Lung (tissue), 11 donors: ENCODE measurements at regions not wholly inside any gene's neighbourhood (a gene's known extent, or its start where the extent isn't known, plus 50 kb on each side); places are given as distances from the start of the nearest gene placed in this dataset.

ENCODE experiments used
- ATAC-seq: fragments of 200-7000 bp; cut with Tn5 transposase; one replicate; pipeline ENCODE4 v1.9.1; 2020; ENCODE audit warnings: moderate number of reproducible peaks; ENCODE audit not compliant: insufficient read depth, low FRiP score
- DNase-seq, 3 donors: peaks; one replicate each; pipeline ENCODE4 v3.0.0-alpha.2; 2013 to 2017
- H3K27ac ChIP-seq, 2 donors: one replicate each; pipeline ENCODE4 v1.5.1; 2013; ENCODE audit warnings: mild to moderate bottlenecking in 2 of 2, moderate library complexity in 2 of 2, control low read depth in 1 of 2, inconsistent platforms in 1 of 2, low read depth in 1 of 2, low read length in 1 of 2
- H3K27me3 ChIP-seq, 3 donors: one replicate each; pipeline ENCODE4 v1.5.1; 2013; ENCODE audit warnings: low read length in 2 of 3; ENCODE audit not compliant: control insufficient read depth in 3 of 3, insufficient read depth in 3 of 3
- H3K36me3 ChIP-seq, 4 donors: one replicate each; pipeline ENCODE4 v1.5.1; 2013; ENCODE audit warnings: low read length in 4 of 4, mild to moderate bottlenecking in 1 of 4, moderate library complexity in 1 of 4; ENCODE audit not compliant: control insufficient read depth in 4 of 4, insufficient read depth in 4 of 4
- H3K4me1 ChIP-seq, 5 donors: one replicate each; pipeline ENCODE4 v1.5.1; 2013; ENCODE audit warnings: low read length in 5 of 5, mild to moderate bottlenecking in 2 of 5, moderate library complexity in 1 of 5; ENCODE audit not compliant: control insufficient read depth in 5 of 5, insufficient read depth in 5 of 5
- H3K4me3 ChIP-seq: one replicate; pipeline ENCODE4 v1.5.1; 2013; ENCODE audit warnings: mild to moderate bottlenecking, control low read depth, moderate library complexity
- H3K9ac ChIP-seq, 2 donors: one replicate each; pipeline ENCODE4 v1.5.1; 2013; ENCODE audit warnings: low read length in 2 of 2, control low read depth in 1 of 2; ENCODE audit not compliant: insufficient read depth in 1 of 2
- H3K9me3 ChIP-seq, 4 donors: one replicate each; pipeline ENCODE4 v1.5.1; 2013; ENCODE audit warnings: low read length in 3 of 4, mild to moderate bottlenecking in 1 of 4, moderate library complexity in 1 of 4; ENCODE audit not compliant: control insufficient read depth in 4 of 4, insufficient read depth in 3 of 4
- WGBS, 2 donors: extraction: QIAGEN DNeasy Blood & Tissue Kit; methylation state at CpG; one replicate each; pipeline ENCODE4 v1.1.7; 2013; 5-methylcytosine and 5-hydroxymethylcytosine counted together
- TF ChIP-seq, protein P1 (sequence below): IDR thresholded peaks from 2 replicates; pipeline ENCODE4 v1.5.1; 2012; ENCODE audit warnings: mild to moderate bottlenecking; ENCODE audit errors: control extremely low read depth, extremely low read depth
- donor health status: control.
- donor health status: control.
- donor health status: Bipolar disorder and iron deficiency.
- donor health status: healthy.
- donor health status: DM: yes; HTN: yes; CAD: no.

DNA sequence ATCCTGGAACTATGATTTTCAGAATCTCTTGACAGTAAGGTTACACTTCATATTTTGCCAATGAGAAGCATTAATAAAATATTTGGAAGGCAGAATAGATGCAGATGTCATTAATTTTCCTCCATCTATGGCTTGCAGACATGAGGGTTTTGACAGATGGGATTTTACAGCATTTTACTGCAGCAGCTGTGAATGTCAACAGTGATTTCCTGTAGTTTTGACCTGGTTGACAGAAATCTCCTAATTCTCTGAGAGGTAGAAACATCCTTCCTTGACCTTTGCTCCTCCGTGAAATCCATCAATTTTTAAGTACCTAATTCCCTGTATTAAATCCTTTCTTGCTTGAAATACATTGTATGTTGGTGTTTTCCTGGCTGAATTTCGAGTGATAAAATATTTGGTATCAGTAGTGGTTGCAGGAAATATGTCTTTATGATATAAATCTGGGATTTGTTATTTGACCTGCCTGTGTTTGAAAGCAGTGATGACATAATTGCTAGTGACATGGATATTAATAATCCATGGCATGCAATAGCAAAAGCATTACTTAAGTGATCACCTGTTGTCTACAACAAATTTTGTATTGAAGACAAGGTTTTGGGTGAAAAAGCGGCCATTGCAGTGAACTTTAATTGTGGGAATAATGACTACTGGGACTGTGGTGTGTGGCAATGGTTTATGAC, 73.9 kb downstream of the HLX start:
- H3K27ac ChIP-seq, result no peak overlapping the region
- H3K4me1 ChIP-seq, result no peaks in the 10 kb centered on the region
- H3K27me3 ChIP-seq, result no peaks in the 10 kb centered on the region
- no peak for DNase-seq
- ATAC-seq, result no peak
- H3K4me3 ChIP-seq, result no peak overlapping the region
- WGBS, 2 donors, result 34 to 40% methylated on average over 3 of the region's 3 CpGs
- no peaks in the 10 kb centered on the region for H3K36me3 ChIP-seq
- peaks cover 0 to 5% (median under 1%) of the 10 kb centered on the region in 4 donors for H3K9me3 ChIP-seq
- H3K9ac ChIP-seq, result no peak overlapping the region
- TF ChIP-seq, protein P1, sequence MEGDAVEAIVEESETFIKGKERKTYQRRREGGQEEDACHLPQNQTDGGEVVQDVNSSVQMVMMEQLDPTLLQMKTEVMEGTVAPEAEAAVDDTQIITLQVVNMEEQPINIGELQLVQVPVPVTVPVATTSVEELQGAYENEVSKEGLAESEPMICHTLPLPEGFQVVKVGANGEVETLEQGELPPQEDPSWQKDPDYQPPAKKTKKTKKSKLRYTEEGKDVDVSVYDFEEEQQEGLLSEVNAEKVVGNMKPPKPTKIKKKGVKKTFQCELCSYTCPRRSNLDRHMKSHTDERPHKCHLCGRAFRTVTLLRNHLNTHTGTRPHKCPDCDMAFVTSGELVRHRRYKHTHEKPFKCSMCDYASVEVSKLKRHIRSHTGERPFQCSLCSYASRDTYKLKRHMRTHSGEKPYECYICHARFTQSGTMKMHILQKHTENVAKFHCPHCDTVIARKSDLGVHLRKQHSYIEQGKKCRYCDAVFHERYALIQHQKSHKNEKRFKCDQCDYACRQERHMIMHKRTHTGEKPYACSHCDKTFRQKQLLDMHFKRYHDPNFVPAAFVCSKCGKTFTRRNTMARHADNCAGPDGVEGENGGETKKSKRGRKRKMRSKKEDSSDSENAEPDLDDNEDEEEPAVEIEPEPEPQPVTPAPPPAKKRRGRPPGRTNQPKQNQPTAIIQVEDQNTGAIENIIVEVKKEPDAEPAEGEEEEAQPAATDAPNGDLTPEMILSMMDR, result no peak

DNA sequence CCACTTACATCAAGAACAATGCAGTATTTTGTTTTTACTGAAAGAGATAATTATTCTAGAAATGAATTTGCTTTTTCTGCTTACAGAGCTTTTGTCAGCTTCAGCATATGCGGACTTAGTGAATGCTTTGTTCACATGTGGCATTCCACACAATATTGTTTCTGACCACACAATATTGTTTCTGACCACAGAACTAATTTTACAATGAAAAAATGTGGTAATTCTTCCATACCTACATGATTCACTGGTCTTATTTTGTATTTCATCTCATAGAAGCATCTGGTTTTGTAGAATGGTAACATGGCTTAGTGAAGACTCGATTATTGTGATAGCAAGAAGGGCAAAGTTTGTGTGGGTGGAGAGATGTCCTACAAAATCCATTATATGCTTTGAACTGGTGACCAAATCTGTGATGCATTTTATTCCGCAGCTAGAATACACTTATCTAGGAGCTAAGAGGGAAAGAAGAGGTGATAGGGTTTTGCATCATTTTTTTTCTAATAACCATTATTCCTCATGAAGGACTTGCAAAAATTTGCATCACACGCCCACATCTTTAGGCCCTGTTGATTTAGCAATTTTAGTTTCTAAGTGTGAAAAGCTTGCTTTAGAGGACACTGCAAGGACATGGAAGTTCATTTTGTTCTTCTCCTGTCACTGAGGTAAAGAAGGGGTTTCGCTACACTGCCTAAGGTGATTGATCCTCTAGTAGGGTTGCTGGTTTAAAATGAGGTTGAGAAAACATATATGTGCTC, 75.3 kb downstream of the HLX start:
- no peaks in the 10 kb centered on the region for H3K36me3 ChIP-seq
- no peak overlapping the region for H3K9ac ChIP-seq
- no peak overlapping the region for H3K4me3 ChIP-seq
- H3K27ac ChIP-seq, result no peak overlapping the region
- ATAC-seq, result no peak
- TF ChIP-seq, protein P1, result no peak
- H3K9me3 ChIP-seq, result peaks cover 0 to 5% (median under 1%) of the 10 kb centered on the region in 4 donors
- no peaks in the 10 kb centered on the region for H3K27me3 ChIP-seq
- no peak for DNase-seq
- H3K4me1 ChIP-seq, result no peaks in the 10 kb centered on the region
- WGBS, 2 donors, result 84 to 89% methylated on average over 5 of the region's 5 CpGs

DNA sequence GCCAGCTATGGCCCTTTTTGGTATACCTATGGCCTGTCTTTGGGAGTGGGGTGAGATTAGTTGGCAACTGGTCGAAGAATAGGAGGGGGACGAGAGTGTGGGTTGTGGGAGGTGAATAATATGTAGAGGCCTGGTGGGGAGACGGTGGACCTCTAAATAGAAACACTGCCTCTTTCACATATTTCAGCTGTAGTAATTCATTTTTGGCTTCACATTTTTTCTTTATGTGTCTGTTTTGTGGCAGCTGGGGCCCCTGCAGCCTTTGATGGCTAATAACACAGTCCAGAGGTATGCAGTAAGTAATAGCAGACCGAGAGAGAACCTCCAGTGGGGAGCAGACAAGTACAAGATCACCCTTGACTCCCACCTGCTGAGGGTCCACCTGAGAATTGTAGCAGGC, 75.9 kb downstream of the HLX start:
- no peaks in the 10 kb centered on the region for H3K27me3 ChIP-seq
- H3K36me3 ChIP-seq, result no peaks in the 10 kb centered on the region
- DNase-seq (no peak), ATAC-seq (no peak)
- no peak overlapping the region for H3K4me3 ChIP-seq
- WGBS, 2 donors, result 94 to 96% methylated on average over 4 of the region's 4 CpGs
- H3K4me1 ChIP-seq, result no peaks in the 10 kb centered on the region
- no peak overlapping the region for H3K27ac ChIP-seq
- no peak overlapping the region for H3K9ac ChIP-seq
- peaks cover 0 to 4% (median under 1%) of the 10 kb centered on the region in 4 donors for H3K9me3 ChIP-seq
- TF ChIP-seq, protein P1, result no peak
